GM12873 (cell line): ENCODE measurements at regions not wholly inside any gene's neighbourhood (a gene's known extent, or its start where the extent isn't known, plus 50 kb on each side); places are given as distances from the start of the nearest gene placed in this dataset.

Experiments used
- CTCF ChIP-seq: IDR thresholded peaks from 2 replicates; pipeline ENCODE4 v1.5.1; 2012; ENCODE audit warnings: low read depth, mild to moderate bottlenecking, moderate library complexity, low read length, control low read depth; ENCODE audit not compliant: insufficient read depth; ENCODE audit errors: missing control alignments

GRCh38 chrX:39018541-39018940 lies 217.3 kb downstream of the MID1IP1 start:
- TF ChIP-seq CTCF: no peak

- no peak for TF ChIP-seq CTCF
These were observed 217.8 kb downstream of the MID1IP1 start for GRCh38 chrX:39019056-39019455.

- no peak for TF ChIP-seq CTCF
These were observed 218.9 kb downstream of the MID1IP1 start for GRCh38 chrX:39020051-39020669.

GRCh38 chrX:39022106-39022505 lies 220.8 kb downstream of the MID1IP1 start:
- no peak for TF ChIP-seq CTCF

- TF ChIP-seq CTCF: no peak
These were observed 228.0 kb downstream of the MID1IP1 start for GRCh38 chrX:39029221-39029620.

- no peak for TF ChIP-seq CTCF
These were observed 229.4 kb downstream of the MID1IP1 start for GRCh38 chrX:39030636-39031035.

GRCh38 chrX:39039890-39040289 lies 238.6 kb downstream of the MID1IP1 start:
- TF ChIP-seq CTCF: no peak
